GM12873 (cell line): ENCODE measurements at regions not wholly inside any gene's neighbourhood (a gene's known extent, or its start where the extent isn't known, plus 50 kb on each side); places are given as distances from the start of the nearest gene placed in this dataset.

Experiments
- CTCF ChIP-seq: IDR thresholded peaks from 2 replicates; pipeline ENCODE4 v1.5.1; 2012; ENCODE audit warnings: low read depth, mild to moderate bottlenecking, moderate library complexity, low read length, control low read depth; ENCODE audit not compliant: insufficient read depth; ENCODE audit errors: missing control alignments

DNA sequence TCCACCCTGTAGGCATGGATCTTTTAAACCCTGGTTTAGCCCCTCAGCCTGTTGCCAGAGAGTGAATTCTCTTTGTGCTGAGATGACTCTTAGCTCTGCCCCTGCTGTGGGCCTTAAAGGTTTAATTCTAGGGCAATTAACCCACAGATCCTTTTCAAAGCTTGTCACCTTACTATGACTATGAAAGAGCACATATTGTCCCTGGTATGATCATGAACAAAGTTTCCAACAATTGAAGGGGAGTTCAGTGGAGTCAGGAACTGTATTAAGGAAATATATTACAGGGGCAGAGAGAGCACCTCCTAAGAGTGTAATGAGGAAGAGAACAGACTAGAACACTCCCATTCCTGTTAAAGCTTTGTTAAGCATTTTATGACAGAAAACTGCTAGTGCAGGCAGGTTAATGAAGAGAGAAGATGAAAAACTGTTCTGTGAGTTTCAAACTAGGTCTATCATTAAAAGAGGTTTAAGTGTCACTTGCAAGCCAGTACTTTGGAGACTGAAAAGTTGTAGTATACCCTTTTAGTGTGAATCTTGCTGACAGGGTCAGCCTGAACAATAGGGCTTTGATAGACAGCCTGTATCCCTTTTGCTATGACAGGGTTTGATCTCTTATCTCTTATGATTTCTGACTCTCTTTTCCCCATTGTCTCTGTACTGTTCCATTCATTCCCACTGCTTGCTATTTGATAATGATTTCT is 104.2 kb upstream of the ELL2 start:
- TF ChIP-seq CTCF: no peak

- TF ChIP-seq CTCF: no peak
Observed at GRCh38 chr5:96064877-96065276, 103.2 kb upstream of the ELL2 start.

DNA sequence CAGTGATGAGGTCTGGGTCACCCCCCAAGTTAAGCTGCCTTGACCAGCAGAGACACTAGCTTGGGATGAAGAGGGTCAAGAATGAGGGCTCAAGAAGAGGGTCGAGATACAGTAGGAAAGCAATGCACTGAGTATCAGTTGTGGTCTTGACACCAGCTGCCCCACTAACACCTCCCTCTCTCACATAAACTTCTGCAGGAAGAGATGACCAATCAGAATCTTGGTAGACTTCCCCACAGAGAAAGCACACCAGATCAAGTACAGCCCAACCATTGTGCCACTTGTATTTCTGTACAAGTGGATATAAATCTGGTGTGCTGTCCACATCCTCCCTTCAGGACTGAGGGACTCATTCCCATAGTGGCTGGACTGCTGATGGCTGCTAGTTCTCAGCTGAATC is 101.2 kb upstream of the ELL2 start:
- no peak for TF ChIP-seq CTCF

GRCh38 chr5:96058084-96058483 is 96.4 kb upstream of the ELL2 start:
- no peak for TF ChIP-seq CTCF

GRCh38 chr5:96054311-96055030 is 92.8 kb upstream of the ELL2 start:
- TF ChIP-seq CTCF: no peak

- TF ChIP-seq CTCF: no peak
Observed at GRCh38 chr5:96053063-96053735, 91.5 kb upstream of the ELL2 start.

DNA sequence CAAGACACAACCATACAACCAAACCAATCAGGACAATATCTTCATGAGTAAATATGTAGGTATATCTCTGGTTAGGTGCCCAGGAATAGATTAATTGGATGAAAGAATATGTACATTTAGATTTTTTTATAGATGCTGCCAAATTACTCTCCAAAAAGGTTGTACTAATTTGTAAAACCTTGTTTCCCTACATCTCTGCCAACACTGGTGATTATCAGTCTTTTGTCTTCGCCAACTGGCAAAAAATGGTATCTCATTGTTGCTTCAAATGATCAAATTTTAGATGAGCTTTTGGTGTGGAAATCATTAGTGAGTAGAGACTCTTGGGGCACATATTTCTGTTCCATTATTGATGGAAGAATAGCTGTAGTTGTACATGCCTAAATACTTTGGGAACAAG is 90.7 kb upstream of the ELL2 start:
- TF ChIP-seq CTCF: no peak
